ENCODE measurements at regions not wholly inside any gene's neighbourhood (a gene's known extent, or its start where the extent isn't known, plus 50 kb on each side); places are given as distances from the start of the nearest gene placed in this dataset.

GRCh38 chr11:70505331-70505731 lies 107.0 kb downstream of the CTTN start:
- no peaks in the 10 kb centered on the region for H3K79me2 ChIP-seq (ENCODE audit: insufficient read depth, low read length)
- no peaks in the 10 kb centered on the region for H3K27me3 ChIP-seq (ENCODE audit: control insufficient read depth in 1 of 2, insufficient read depth in 2 of 2, low read length in 2 of 2)
- intact Hi-C loops (cut with micrococcal nuclease; ENCODE audit: unreplicated experiment) (no loop called here), in situ Hi-C loops (cut with HindIII; ENCODE audit: extremely low pct_ligation_motif_present, low pct_unique_long_range_greater_than_20kb) (no loop called here)
- ATAC-seq, result no peak
- no peak overlapping the region for H3K4me2 ChIP-seq (ENCODE audit: low read depth, low read length)
- H3K4me3 ChIP-seq (replicated peaks in 1 of 3; ENCODE audit: insufficient read depth in 1 of 3, low read depth in 2 of 3, low read length in 3 of 3), result no peak overlapping the region
- no peak for DNase-seq (ENCODE audit: low spot score)
- BruUV-seq (replicated peaks), result no TSS peak
- no peak overlapping the region for H3K9ac ChIP-seq (ENCODE audit: insufficient read depth, low read depth, low read length)
- H2AFZ ChIP-seq (ENCODE audit: low read length), result no peak overlapping the region
- H3K36me3 ChIP-seq (replicated peaks in 1 of 2; ENCODE audit: control insufficient read depth in 1 of 2, insufficient read depth in 2 of 2, low read length in 2 of 2), result peaks cover 6 to 14% of the 10 kb centered on the region in 2 experiments; a peak in 2 of 5 replicates
- POLR2A ChIA-PET, result no interaction called here
- H3K9me3 ChIP-seq (ENCODE audit: low read length), result no peaks in the 10 kb centered on the region
- H4K20me1 ChIP-seq (ENCODE audit: insufficient read depth, low read length), result 0 out of 2 replicates have a peak, but pooled peaks cover 9% of the 10 kb centered on the region
- WGBS (ENCODE audit: low lambda C conversion rate), result no CpG with 5 or more reads among the region's 11 CpGs
- H3K4me1 ChIP-seq (ENCODE audit: insufficient read depth, low read length), result no peaks in the 10 kb centered on the region
- FAIRE-seq, result no peak
- CTCF ChIA-PET (ENCODE audit: low intra/inter-chr PET ratio, low total read pairs), result no interaction called here
- H3K27ac ChIP-seq (ENCODE audit: extremely low read length, insufficient read depth, low read length), result no peak overlapping the region
- TF ChIP-seq, protein P1, sequence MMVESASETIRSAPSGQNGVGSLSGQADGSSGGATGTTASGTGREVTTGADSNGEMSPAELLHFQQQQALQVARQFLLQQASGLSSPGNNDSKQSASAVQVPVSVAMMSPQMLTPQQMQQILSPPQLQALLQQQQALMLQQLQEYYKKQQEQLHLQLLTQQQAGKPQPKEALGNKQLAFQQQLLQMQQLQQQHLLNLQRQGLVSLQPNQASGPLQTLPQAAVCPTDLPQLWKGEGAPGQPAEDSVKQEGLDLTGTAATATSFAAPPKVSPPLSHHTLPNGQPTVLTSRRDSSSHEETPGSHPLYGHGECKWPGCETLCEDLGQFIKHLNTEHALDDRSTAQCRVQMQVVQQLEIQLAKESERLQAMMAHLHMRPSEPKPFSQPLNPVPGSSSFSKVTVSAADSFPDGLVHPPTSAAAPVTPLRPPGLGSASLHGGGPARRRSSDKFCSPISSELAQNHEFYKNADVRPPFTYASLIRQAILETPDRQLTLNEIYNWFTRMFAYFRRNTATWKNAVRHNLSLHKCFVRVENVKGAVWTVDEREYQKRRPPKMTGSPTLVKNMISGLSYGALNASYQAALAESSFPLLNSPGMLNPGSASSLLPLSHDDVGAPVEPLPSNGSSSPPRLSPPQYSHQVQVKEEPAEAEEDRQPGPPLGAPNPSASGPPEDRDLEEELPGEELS (CRISPR knock-in tag; IDR thresholded peaks at IDR 0.05), result no peak
- TF ChIP-seq RFXAP (CRISPR knock-in tag; IDR thresholded peaks at IDR 0.05; ENCODE audit: borderline replicate concordance) (no peak), AGO1 (IDR thresholded peaks at IDR 0.05; ENCODE audit: low read depth, low read length, poor library complexity, severe bottlenecking) (no peak)

GRCh38 chr11:70505761-70506657 lies 107.7 kb downstream of the CTTN start:
- Histone ChIP-seq H3K9ac (ENCODE audit: insufficient read depth, low read depth, low read length) (no peak overlapping the region), H3K9me3 (ENCODE audit: low read length) (no peaks in the 10 kb centered on the region), H3K4me3 (replicated peaks in 1 of 3; ENCODE audit: insufficient read depth in 1 of 3, low read depth in 2 of 3, low read length in 3 of 3) (no peak overlapping the region), H2AFZ (ENCODE audit: low read length) (no peak overlapping the region), H3K79me2 (ENCODE audit: insufficient read depth, low read length) (no peaks in the 10 kb centered on the region), H3K27me3 (ENCODE audit: control insufficient read depth in 1 of 2, insufficient read depth in 2 of 2, low read length in 2 of 2) (no peaks in the 10 kb centered on the region), H3K4me1 (ENCODE audit: insufficient read depth, low read length) (no peaks in the 10 kb centered on the region), H3K36me3 (replicated peaks in 1 of 2; ENCODE audit: control insufficient read depth in 1 of 2, insufficient read depth in 2 of 2, low read length in 2 of 2) (peaks cover 6 to 9% of the 10 kb centered on the region in 2 experiments; a peak in 2 of 5 replicates), H3K27ac (ENCODE audit: extremely low read length, insufficient read depth, low read length) (no peak overlapping the region), H3K4me2 (ENCODE audit: low read depth, low read length) (no peak overlapping the region), H4K20me1 (ENCODE audit: insufficient read depth, low read length) (0 out of 2 replicates have a peak, but pooled peaks cover 9% of the 10 kb centered on the region)
- intact Hi-C loops (cut with micrococcal nuclease; ENCODE audit: unreplicated experiment) (no loop called here), in situ Hi-C loops (cut with HindIII; ENCODE audit: extremely low pct_ligation_motif_present, low pct_unique_long_range_greater_than_20kb) (no loop called here)
- BruUV-seq (replicated peaks), result no TSS peak
- CTCF ChIA-PET (ENCODE audit: low intra/inter-chr PET ratio, low total read pairs), result no interaction called here
- no peak for FAIRE-seq
- POLR2A ChIA-PET, result no interaction called here
- DNase-seq (ENCODE audit: low spot score), result no peak
- WGBS (ENCODE audit: low lambda C conversion rate), result 89% methylated on average over 4 of the region's 15 CpGs
- ATAC-seq, result no peak
- TF ChIP-seq IRX3 (CRISPR knock-in tag; IDR thresholded peaks at IDR 0.05; ENCODE audit: borderline replicate concordance, low read depth) (no peak), ZNF83 (CRISPR knock-in tag; IDR thresholded peaks at IDR 0.05; ENCODE audit: borderline replicate concordance) (no peak), ZBTB4 (CRISPR knock-in tag; IDR thresholded peaks at IDR 0.05; ENCODE audit: borderline replicate concordance) (no peak), ZKSCAN1 (IDR thresholded peaks at IDR 0.05; ENCODE audit: low read length) (no peak)
- TF ChIP-seq, protein P2, sequence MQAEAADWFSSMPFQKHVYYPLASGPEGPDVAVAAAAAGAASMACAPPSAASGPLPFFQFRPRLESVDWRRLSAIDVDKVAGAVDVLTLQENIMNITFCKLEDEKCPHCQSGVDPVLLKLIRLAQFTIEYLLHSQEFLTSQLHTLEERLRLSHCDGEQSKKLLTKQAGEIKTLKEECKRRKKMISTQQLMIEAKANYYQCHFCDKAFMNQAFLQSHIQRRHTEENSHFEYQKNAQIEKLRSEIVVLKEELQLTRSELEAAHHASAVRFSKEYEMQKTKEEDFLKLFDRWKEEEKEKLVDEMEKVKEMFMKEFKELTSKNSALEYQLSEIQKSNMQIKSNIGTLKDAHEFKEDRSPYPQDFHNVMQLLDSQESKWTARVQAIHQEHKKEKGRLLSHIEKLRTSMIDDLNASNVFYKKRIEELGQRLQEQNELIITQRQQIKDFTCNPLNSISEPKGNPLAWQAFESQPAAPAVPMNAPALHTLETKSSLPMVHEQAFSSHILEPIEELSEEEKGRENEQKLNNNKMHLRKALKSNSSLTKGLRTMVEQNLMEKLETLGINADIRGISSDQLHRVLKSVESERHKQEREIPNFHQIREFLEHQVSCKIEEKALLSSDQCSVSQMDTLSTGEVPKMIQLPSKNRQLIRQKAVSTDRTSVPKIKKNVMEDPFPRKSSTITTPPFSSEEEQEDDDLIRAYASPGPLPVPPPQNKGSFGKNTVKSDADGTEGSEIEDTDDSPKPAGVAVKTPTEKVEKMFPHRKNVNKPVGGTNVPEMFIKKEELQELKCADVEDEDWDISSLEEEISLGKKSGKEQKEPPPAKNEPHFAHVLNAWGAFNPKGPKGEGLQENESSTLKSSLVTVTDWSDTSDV (CRISPR knock-in tag; IDR thresholded peaks at IDR 0.05), result no peak
